H1 (cell line): ENCODE measurements at regions not wholly inside any gene's neighbourhood (a gene's known extent, or its start where the extent isn't known, plus 50 kb on each side); places are given as distances from the start of the nearest gene placed in this dataset.
A peak's percentile ranks its signal among the peaks of the same experiment; 100 is the strongest.

Experiments
- CTCF ChIA-PET: fragments of 300-600 bp; sonication (Branson Sonifier 250); formaldehyde crosslinking; loops from one replicate; lab custom pipeline; 2021; ENCODE audit not compliant: partially characterized antibody; lab: Charles Lee
- POLR2A ChIA-PET: fragments of 300-600 bp; sonication (Branson Sonifier 250); formaldehyde crosslinking; loops from one replicate; lab custom pipeline; 2021; ENCODE audit warnings: inconsistent platforms; ENCODE audit not compliant: partially characterized antibody; lab: Charles Lee
- DNase-seq, 2 experiments: peaks; one replicate each; pipeline versions ENCODE4 v3.0.0 to v3.0.0-alpha.2; 2010 to 2022; ENCODE audit warnings: low spot score in 2 of 2, low read depth in 1 of 2, mixed read lengths in 1 of 2
- FAIRE-seq: peaks from 2 replicates; lab custom pipeline; 2011; peaks lifted over from hg19 to GRCh38; lab: Jason Lieb, UNC
- H2AFZ ChIP-seq: 2 replicates; pipeline ENCODE4 v1.8.1; 2012; ENCODE audit warnings: low read length, inconsistent platforms
- H2AK5ac ChIP-seq: 2 replicates; pipeline ENCODE4 v1.6.1; 2013; ENCODE audit warnings: low read depth, low read length
- H2BK120ac ChIP-seq: replicated peaks from 2 replicates; pipeline ENCODE3; 2013; ENCODE audit warnings: low read depth, low read length, inconsistent platforms
- H2BK12ac ChIP-seq: 2 replicates; pipeline ENCODE4 v1.6.1; 2013; ENCODE audit warnings: low read depth, low read length
- H2BK15ac ChIP-seq: 2 replicates; pipeline ENCODE4 v1.6.1; 2013; ENCODE audit warnings: low read length
- H2BK20ac ChIP-seq: 2 replicates; pipeline ENCODE4 v1.6.1; 2013; ENCODE audit warnings: low read length
- H2BK5ac ChIP-seq: 2 replicates; pipeline ENCODE4 v1.6.1; 2013; ENCODE audit warnings: low read depth, low read length
- H3K14ac ChIP-seq: 2 replicates; pipeline ENCODE4 v1.6.1; 2013; ENCODE audit warnings: inconsistent platforms; ENCODE audit not compliant: insufficient read length
- H3K18ac ChIP-seq: 2 replicates; pipeline ENCODE4 v1.6.1; 2013; ENCODE audit warnings: low read length; ENCODE audit errors: extremely low read depth
- H3K23ac ChIP-seq: 2 replicates; pipeline ENCODE4 v1.6.1; 2013; ENCODE audit warnings: inconsistent platforms; ENCODE audit not compliant: insufficient read length
- H3K23me2 ChIP-seq: 2 replicates; pipeline ENCODE4 v1.6.1; 2013; ENCODE audit warnings: low read depth, low read length
- H3K27ac ChIP-seq: 2 replicates; pipeline ENCODE4 v1.6.1; 2011; ENCODE audit warnings: low read depth, low read length, inconsistent platforms
- H3K27me3 ChIP-seq, 4 experiments: replicated peaks in 1 of 4; 1 replicate in 1 of 4; 2 replicates in 3 of 4; pipeline versions ENCODE4 v1.6.1 to v1.8.1; 2011 to 2013; ENCODE audit warnings: low read length in 3 of 4, mild to moderate bottlenecking in 3 of 4, inconsistent platforms in 2 of 4, mixed read lengths in 2 of 4, moderate library complexity in 1 of 4; ENCODE audit not compliant: control insufficient read depth in 3 of 4, insufficient read depth in 3 of 4; ENCODE audit errors: extremely low read depth in 1 of 4
- H3K36me3 ChIP-seq, 4 experiments: 2 replicates each; pipeline versions ENCODE4 v1.6.1 to v1.8.1; 2011 to 2013; ENCODE audit warnings: mild to moderate bottlenecking in 4 of 4, low read length in 3 of 4, moderate library complexity in 2 of 4, control low read depth in 1 of 4, inconsistent platforms in 1 of 4; ENCODE audit not compliant: insufficient read depth in 4 of 4, control insufficient read depth in 2 of 4
- H3K4ac ChIP-seq: replicated peaks from 2 replicates; pipeline ENCODE3; 2013; ENCODE audit warnings: low read length, low read depth, mixed read lengths, inconsistent platforms; ENCODE audit not compliant: insufficient read length
- H3K4me1 ChIP-seq, 4 experiments: replicated peaks in 1 of 4; 1 replicate in 1 of 4; 2 replicates in 3 of 4; pipeline versions ENCODE4 v1.6.1 to v1.8.1; 2011 to 2013; ENCODE audit warnings: low read length in 3 of 4, inconsistent platforms in 2 of 4, mixed read lengths in 1 of 4; ENCODE audit not compliant: insufficient read depth in 4 of 4, control insufficient read depth in 3 of 4
- H3K4me2 ChIP-seq, 2 experiments: 2 replicates each; pipeline versions ENCODE4 v1.6.1 to v1.8.1; 2011 to 2013; ENCODE audit warnings: low read depth in 2 of 2, low read length in 2 of 2, control low read depth in 1 of 2, inconsistent platforms in 1 of 2, mild to moderate bottlenecking in 1 of 2; ENCODE audit not compliant: insufficient read depth in 1 of 2
- H3K4me3 ChIP-seq, 4 experiments: fragments of 200-600, 300-600 bp in 1 of 4; sonication (generic), shearing (Covaris generic), sonication (Bioruptor Twin) in 1 of 4; 2 replicates each; pipeline versions ENCODE4 v1.5.1 to v1.8.1; 2011 to 2016; ENCODE audit warnings: low read length in 4 of 4, low read depth in 3 of 4, control low read depth in 2 of 4, inconsistent platforms in 2 of 4, mild to moderate bottlenecking in 2 of 4, mixed read lengths in 1 of 4, moderate library complexity in 1 of 4; ENCODE audit not compliant: insufficient read depth in 2 of 4; ENCODE audit errors: extremely low read depth in 1 of 4
- H3K56ac ChIP-seq: replicated peaks from 2 replicates; pipeline ENCODE3; 2013; ENCODE audit warnings: low read depth, mild to moderate bottlenecking, mixed read lengths, low read length, inconsistent platforms; ENCODE audit not compliant: insufficient read length
- H3K79me1 ChIP-seq: 2 replicates; pipeline ENCODE4 v1.6.1; 2013; ENCODE audit warnings: low read depth, low read length, control low read depth
- H3K79me2 ChIP-seq, 2 experiments: 2 replicates each; pipeline versions ENCODE4 v1.6.1 to v1.8.1; 2012 to 2013; ENCODE audit warnings: low read length in 2 of 2, mild to moderate bottlenecking in 2 of 2, inconsistent platforms in 1 of 2; ENCODE audit not compliant: insufficient read depth in 2 of 2, control insufficient read depth in 1 of 2
- H3K9ac ChIP-seq, 4 experiments: replicated peaks in 1 of 4; 1 replicate in 1 of 4; 2 replicates in 3 of 4; pipeline versions ENCODE4 v1.6.1 to v1.8.1; 2011 to 2013; ENCODE audit warnings: low read depth in 3 of 4, low read length in 3 of 4, control low read depth in 2 of 4, mild to moderate bottlenecking in 2 of 4, moderate library complexity in 2 of 4, inconsistent platforms in 1 of 4; ENCODE audit errors: extremely low read depth in 1 of 4
- H3K9me3 ChIP-seq, 2 experiments: 2 replicates each; pipeline versions ENCODE4 v1.6.1 to v1.8.1; 2012 to 2013; ENCODE audit warnings: mild to moderate bottlenecking in 2 of 2, moderate library complexity in 2 of 2, control low read depth in 1 of 2, inconsistent platforms in 1 of 2, low read depth in 1 of 2, low read length in 1 of 2, mixed read lengths in 1 of 2; ENCODE audit not compliant: insufficient read depth in 2 of 2
- H4K20me1 ChIP-seq, 2 experiments: replicated peaks in 1 of 2; 2 replicates each; pipeline versions ENCODE3 to v1.8.1; 2011 to 2013; ENCODE audit warnings: inconsistent platforms in 2 of 2, low read length in 2 of 2, mild to moderate bottlenecking in 1 of 2; ENCODE audit not compliant: insufficient read depth in 2 of 2, control insufficient read depth in 1 of 2
- H4K5ac ChIP-seq: 2 replicates; pipeline ENCODE4 v1.6.1; 2013; ENCODE audit warnings: low read length, low read depth, mixed read lengths, inconsistent platforms; ENCODE audit not compliant: insufficient read length
- H4K8ac ChIP-seq: 2 replicates; pipeline ENCODE4 v1.8.0; 2013; ENCODE audit warnings: mild to moderate bottlenecking, moderate library complexity, low read length, inconsistent platforms; ENCODE audit not compliant: insufficient read depth; ENCODE audit errors: extremely low read depth
- H4K91ac ChIP-seq: replicated peaks from 2 replicates; pipeline ENCODE3; 2013; ENCODE audit warnings: low read length, mixed read lengths, inconsistent platforms; ENCODE audit not compliant: insufficient read length
- CEBPB ChIP-seq: IDR thresholded peaks from 2 replicates; pipeline ENCODE4 v1.6.1; 2012; ENCODE audit warnings: low read depth, low read length
- ZNF274 ChIP-seq: IDR thresholded peaks from 2 replicates; pipeline ENCODE4 v1.7.0; 2012; ENCODE audit warnings: low read length, borderline replicate concordance; ENCODE audit errors: extremely low read depth
- WGBS, 2 experiments: shearing (Covaris generic) in 1 of 2; methylation state at CpG; one replicate each; pipeline versions ENCODE4 v1.1.6 to v1.1.7; 2013 to 2015; ENCODE audit warnings: low lambda C conversion rate in 2 of 2, mixed read lengths in 2 of 2, inconsistent platforms in 1 of 2, low coverage in 1 of 2, missing lambda C conversion rate in 1 of 2; ENCODE audit not compliant: insufficient replicate concordance in 2 of 2, insufficient coverage in 1 of 2, insufficient read length in 1 of 2; ENCODE audit errors: extremely low coverage in 1 of 2, missing lambda C conversion rate in 1 of 2; 5-methylcytosine and 5-hydroxymethylcytosine counted together

GRCh38 chr9:24608599-24608998 lies 62.9 kb upstream of the IZUMO3 start:
- Histone ChIP-seq H3K23ac (no peak overlapping the region), H3K23me2 (no peaks in the 10 kb centered on the region), H2BK12ac (no peak overlapping the region), H2BK20ac (no peak overlapping the region), H4K20me1 (no peaks in the 10 kb centered on the region), H2AFZ (0 out of 2 replicates have a peak overlapping the region, but pooled peaks have one; percentile 12), H3K4me3 (no peak overlapping the region), H3K79me2 (no peaks in the 10 kb centered on the region), H3K18ac (no peak overlapping the region), H3K56ac (no peak overlapping the region), H3K9me3 (no peaks in the 10 kb centered on the region), H3K27ac (no peak overlapping the region), H2BK15ac (no peak overlapping the region), H3K4me1 (0 out of 7 replicates have a peak, but pooled peaks cover 0 to 2% (median 0%) of the 10 kb centered on the region in 4 experiments), H3K4me2 (no peak overlapping the region), H3K14ac (no peak overlapping the region), H4K91ac (no peak overlapping the region), H4K5ac (no peak overlapping the region), H3K27me3 (no peaks in the 10 kb centered on the region), H2AK5ac (no peak overlapping the region), H2BK5ac (no peak overlapping the region), H2BK120ac (no peak overlapping the region)
- FAIRE-seq = no peak
- DNase-seq = no peak
- POLR2A ChIA-PET = no interaction called here
- 84% methylated on average over 5 of the region's 5 CpGs; no CpG with 5 or more reads in 1 of the 2 experiments for WGBS, 2 experiments
- no peak for TF ChIP-seq ZNF274
- no peak for TF ChIP-seq CEBPB
- TF ChIP-seq, all 59 proteins: peak for 0
- no peak overlapping the region for H4K8ac ChIP-seq
- H3K36me3 ChIP-seq = no peaks in the 10 kb centered on the region
- no peak overlapping the region for H3K4ac ChIP-seq
- no peaks in the 10 kb centered on the region for H3K79me1 ChIP-seq
- no peak overlapping the region for H3K9ac ChIP-seq
- CTCF ChIA-PET = no interaction called here
